HL-60/S4 treated with phorbol 12-myristate 13-acetate at 8.2 ng/mL for 4 days and 3 days (cell line): ENCODE measurements at regions not wholly inside any gene's neighbourhood (a gene's known extent, or its start where the extent isn't known, plus 50 kb on each side); places are given as distances from the start of the nearest gene placed in this dataset.
"Not testable (repeated sequence)": the region's sequence is repeated elsewhere in the genome, so short reads cannot be mapped to it uniquely, and the experiment has no call there.

Experiments used
- in situ Hi-C: fragments of 300-500 bp; cut with MboI; formaldehyde crosslinking; loops from 2 replicates; pipeline ENCODE4 v1.15.0; 2022; ENCODE audit warnings: low sequenced_read_pairs

- in situ Hi-C loops = no loop called here
Measured at GRCh38 chr12:75692876-75693275, 181.5 kb upstream of the KRR1 start.

GRCh38 chr12:75690296-75690955 is 179.0 kb upstream of the KRR1 start:
- in situ Hi-C loops = no loop called here

- in situ Hi-C loops = not testable (repeated sequence)
Measured at GRCh38 chr12:75686233-75686632, 174.8 kb upstream of the KRR1 start.

- in situ Hi-C loops = no loop called here
Measured at GRCh38 chr12:75685617-75686225, 174.3 kb upstream of the KRR1 start.

GRCh38 chr12:75684678-75685616 is 173.5 kb upstream of the KRR1 start:
- in situ Hi-C loops = no loop called here

GRCh38 chr12:75683995-75684586 is 172.7 kb upstream of the KRR1 start:
- in situ Hi-C loops = not testable (repeated sequence)

- in situ Hi-C loops = no loop called here
Measured at GRCh38 chr12:75683220-75683619, 171.8 kb upstream of the KRR1 start.

GRCh38 chr12:75677522-75677921 is 166.1 kb upstream of the KRR1 start:
- in situ Hi-C loops = no loop called here

GRCh38 chr12:75674393-75674792 is 163.0 kb upstream of the KRR1 start:
- in situ Hi-C loops = no loop called here

GRCh38 chr12:75672200-75672599 is 160.8 kb upstream of the KRR1 start:
- in situ Hi-C loops = no loop called here

GRCh38 chr12:75670216-75670615 is 158.8 kb upstream of the KRR1 start:
- in situ Hi-C loops = no loop called here

GRCh38 chr12:75666939-75667334 is 155.5 kb upstream of the KRR1 start:
- in situ Hi-C loops = no loop called here

- in situ Hi-C loops = no loop called here
Measured at GRCh38 chr12:75666126-75666938, 154.9 kb upstream of the KRR1 start.

GRCh38 chr12:75665216-75665615 is 153.8 kb upstream of the KRR1 start:
- in situ Hi-C loops = no loop called here

GRCh38 chr12:75662511-75663159 is 151.2 kb upstream of the KRR1 start:
- in situ Hi-C loops = no loop called here

- in situ Hi-C loops = no loop called here
Measured at GRCh38 chr12:75661908-75662307, 150.5 kb upstream of the KRR1 start.

- in situ Hi-C loops = no loop called here
Measured at GRCh38 chr12:75660805-75661404, 149.5 kb upstream of the KRR1 start.

- in situ Hi-C loops = no loop called here
Measured at GRCh38 chr12:75660107-75660530, 148.7 kb upstream of the KRR1 start.
